ENCODE measurements at regions not wholly inside any gene's neighbourhood (a gene's known extent, or its start where the extent isn't known, plus 50 kb on each side); places are given as distances from the start of the nearest gene placed in this dataset.

GRCh38 chr10:131646551-131647525 is 254.0 kb upstream of the PPP2R2D start:
- DNase-seq (ENCODE audit: low read depth in 2 of 2, low spot score in 1 of 2): no peak

DNA sequence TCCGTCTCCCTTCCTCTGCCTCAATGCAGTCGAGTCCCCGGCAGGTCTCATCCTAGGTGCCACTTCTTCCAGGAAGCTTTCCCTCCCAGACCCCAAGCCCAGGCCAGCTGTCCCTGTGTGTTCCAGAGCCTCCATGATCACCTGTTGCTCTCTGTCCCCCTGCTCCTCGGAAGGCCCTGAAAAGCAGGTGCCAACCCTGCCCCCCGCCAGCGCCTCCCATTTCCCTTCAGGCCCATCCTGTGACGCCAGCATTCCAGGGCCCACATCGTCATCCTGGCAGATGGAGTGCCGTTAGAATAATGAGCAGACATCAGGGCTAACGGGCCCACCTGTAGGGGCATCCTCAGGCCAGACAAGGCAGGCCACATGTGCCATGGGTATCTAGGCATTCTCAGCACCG is 253.0 kb upstream of the PPP2R2D start:
- DNase-seq (ENCODE audit: low read depth in 2 of 2, low spot score in 1 of 2): no peak

DNA sequence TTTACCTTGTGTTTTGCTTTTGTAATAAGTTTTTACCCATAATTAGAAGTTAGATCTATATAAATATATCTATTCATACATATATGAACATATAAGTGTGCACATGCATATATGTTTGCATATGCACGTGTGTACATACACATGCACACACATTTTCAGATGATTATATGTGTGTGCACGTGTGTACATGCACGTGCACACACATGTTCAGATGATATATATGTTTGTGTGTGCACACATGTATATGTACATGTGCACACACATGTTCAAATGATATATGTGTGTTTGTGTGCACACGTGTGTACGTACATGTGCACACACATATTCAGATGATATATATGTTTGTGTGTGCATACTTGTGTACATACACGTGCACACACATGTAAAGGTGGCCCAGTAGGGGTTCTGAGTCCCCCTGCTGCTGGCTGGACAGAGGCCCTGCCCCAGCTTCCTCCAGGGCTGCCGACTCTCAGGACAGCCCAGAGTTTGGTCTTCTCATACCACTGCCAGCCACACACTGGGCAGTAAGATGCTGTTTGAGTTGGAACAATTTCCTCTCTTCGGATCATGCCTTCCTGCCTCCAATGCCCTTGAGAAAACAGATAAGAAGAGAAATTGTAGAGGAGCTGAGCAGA is 252.3 kb upstream of the PPP2R2D start:
- no peak for DNase-seq (ENCODE audit: low read depth in 2 of 2, low spot score in 1 of 2)

GRCh38 chr10:131649617-131650016 is 251.2 kb upstream of the PPP2R2D start:
- DNase-seq (ENCODE audit: low read depth in 2 of 2, low spot score in 1 of 2): no peak

- DNase-seq (ENCODE audit: low read depth in 2 of 2, low spot score in 1 of 2): no peak
Measured at GRCh38 chr10:131650169-131650705, 250.6 kb upstream of the PPP2R2D start.

DNA sequence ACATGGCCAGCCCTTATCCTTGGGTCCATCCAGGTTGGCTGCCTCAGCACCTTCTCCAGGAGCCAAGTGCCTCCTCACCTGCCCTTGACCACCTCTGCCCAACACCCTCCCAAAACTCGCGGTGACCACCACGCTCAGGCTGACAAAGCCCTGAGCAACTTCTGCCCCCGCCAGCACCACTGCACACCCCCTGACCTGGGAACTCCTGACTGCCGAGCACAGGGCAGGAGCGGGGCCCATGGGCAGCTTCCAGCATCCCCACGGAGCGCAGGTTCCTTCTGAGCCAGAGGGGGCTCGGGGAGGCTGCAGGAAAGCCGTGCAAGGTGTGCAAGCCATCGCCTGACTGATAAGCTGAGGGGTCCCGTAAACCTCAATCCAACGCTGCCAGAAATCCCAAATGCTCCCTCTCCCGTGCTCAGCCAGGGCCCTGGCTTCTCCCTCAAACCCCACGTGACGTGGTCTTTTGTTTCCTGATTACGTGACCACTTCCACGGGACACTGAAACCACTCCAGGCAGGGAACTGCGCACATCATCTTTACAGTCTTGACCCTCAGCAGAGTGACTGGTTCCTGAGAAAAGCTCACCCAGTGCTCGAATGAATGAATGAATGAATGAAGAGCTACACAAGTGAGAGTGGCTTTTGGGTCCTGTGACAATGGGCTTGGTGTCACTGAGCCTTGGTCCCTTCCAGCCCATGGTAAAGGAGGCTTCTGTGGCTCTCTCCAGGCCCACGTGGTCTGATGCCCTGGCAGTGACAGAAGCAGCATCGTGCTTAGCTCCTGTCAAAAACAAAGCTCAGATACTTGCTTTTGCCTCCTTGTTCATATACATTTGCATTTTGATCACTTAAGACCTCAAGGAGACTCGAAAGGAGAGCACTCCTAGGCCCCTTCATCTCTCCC is 249.8 kb upstream of the PPP2R2D start:
- DNase-seq (ENCODE audit: low read depth in 2 of 2, low spot score in 1 of 2): no peak

DNA sequence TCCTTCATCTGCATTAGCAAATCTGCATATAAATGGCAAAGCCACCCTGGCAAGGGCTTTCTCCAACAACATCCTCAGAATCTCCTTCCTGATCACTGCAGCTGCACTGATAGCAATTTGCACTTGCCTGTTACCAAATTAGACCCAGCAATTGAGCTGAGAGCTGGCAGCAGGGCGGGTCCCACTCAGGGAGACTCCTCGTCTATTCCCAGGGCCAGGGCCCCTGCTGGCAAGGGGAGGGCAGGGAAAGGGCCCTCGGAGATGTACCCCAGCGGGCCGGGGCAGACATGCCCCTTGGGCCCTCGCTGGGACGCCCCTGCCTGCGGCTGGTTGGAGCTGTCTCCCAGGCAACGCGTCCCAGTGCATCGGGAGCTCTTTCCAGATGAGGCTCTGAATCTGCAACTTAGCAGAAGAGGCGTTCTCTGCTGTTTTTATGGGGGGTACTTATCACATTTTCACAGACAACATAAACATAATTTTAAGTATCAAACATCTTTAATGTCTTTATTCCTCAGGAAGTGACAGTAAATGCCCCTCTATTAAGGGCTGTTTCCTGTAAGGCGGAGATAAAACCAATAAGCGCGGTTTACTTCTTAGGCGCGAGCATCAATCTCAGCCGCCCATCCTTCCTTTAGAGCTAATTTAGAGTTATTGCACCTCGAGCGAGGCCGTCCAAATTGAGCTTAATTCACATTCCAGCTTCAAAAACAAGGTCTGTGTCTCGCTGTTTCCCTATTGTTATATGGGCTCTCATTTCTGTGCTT is 249.0 kb upstream of the PPP2R2D start:
- DNase-seq (ENCODE audit: low read depth in 2 of 2, low spot score in 1 of 2): no peak

DNA sequence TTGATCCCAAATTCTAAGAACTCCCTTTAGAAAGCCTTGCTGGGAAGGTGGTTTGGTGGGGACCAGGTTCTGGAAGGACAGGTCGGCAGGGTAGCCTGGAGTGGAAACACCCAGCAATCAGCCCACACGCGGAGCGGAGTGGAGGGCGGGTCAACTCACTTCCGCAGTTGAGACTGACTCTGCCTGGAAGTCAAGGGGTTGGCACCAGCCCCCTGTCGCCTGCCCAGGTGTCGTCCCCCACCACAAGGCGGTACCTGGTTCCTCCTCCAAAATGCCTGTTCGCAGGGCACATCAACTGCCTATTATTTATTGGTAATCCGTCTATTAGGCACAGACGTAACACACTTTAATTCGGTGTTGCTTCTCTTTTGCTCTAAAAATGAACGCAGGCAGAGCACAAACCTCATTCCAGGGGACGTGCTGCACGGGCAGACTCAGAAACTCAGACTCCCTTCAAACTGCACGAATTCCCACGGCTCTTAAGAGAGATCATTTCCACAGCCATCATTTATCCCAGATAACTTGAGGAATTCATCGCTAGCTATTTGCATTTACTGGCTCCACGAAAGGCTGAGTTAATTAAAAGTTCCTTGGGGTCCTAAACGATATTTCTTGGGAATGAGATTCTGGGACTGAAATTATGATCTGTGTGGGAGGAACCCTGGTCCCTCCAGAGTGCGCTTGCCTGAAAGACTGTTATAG is 248.2 kb upstream of the PPP2R2D start:
- DNase-seq (ENCODE audit: low read depth in 2 of 2, low spot score in 1 of 2): no peak

DNA sequence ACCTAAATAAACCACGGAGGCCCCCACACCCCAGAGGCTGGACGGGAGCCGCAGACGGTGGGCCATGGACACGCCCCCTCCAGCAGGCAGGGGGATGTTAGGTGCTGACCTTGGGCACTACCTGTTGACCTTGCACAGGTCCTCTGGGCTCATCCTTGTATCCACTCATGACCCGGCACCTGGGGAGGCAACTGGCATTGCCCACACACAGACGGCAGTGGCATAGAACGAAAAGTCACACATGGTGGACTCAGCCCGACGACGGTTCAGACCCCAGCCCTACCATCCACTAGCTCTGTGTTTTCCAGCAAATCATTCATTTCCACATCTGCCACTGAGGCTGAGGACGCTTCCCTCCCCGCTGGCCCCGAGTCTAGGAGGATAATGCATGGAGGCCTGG is 247.7 kb upstream of the PPP2R2D start:
- DNase-seq (ENCODE audit: low read depth in 2 of 2, low spot score in 1 of 2): no peak

DNA sequence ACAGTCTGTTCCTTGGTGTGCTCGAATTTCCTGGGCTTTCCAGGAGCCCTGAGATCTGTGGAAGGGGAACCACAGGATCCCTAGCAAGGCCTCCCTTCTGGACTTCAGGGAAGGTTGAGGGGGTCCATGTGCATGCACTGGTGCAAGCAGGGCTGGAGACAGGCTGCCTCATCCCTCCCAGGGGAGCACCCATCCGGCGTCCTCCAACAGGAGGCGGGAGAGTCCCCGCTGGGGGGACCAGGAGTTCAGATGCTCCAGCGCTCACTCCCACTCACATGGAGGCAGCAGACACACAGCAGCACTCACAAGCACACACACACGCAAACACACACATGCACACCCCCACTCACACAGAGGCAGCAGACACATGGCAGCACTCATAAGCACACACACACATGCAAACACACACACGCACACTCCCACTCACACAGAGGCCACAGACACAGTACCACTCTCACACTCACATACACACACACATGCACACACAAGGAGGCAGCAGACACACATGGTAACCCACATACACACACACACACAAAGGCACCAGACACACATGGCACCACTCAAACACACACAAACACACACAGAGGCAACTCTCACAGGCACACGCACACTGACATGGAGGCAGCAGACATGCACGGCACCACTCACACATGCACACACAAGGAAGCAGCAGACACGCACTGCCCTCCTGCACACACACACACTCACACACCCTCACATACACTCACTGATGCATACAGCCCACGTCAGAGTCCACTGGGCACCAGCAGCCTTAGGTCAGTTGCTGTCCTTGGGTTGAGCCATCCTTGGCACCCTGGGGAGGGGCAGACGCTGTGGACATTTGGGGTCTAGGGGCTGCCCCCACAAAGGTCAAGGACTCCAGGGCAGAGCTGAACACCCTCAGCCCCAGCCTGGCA is 247.0 kb upstream of the PPP2R2D start:
- DNase-seq (ENCODE audit: low read depth in 2 of 2, low spot score in 1 of 2): no peak

- no peak for DNase-seq (ENCODE audit: low read depth in 2 of 2, low spot score in 1 of 2)
Measured at GRCh38 chr10:131654471-131655087, 246.2 kb upstream of the PPP2R2D start.

DNA sequence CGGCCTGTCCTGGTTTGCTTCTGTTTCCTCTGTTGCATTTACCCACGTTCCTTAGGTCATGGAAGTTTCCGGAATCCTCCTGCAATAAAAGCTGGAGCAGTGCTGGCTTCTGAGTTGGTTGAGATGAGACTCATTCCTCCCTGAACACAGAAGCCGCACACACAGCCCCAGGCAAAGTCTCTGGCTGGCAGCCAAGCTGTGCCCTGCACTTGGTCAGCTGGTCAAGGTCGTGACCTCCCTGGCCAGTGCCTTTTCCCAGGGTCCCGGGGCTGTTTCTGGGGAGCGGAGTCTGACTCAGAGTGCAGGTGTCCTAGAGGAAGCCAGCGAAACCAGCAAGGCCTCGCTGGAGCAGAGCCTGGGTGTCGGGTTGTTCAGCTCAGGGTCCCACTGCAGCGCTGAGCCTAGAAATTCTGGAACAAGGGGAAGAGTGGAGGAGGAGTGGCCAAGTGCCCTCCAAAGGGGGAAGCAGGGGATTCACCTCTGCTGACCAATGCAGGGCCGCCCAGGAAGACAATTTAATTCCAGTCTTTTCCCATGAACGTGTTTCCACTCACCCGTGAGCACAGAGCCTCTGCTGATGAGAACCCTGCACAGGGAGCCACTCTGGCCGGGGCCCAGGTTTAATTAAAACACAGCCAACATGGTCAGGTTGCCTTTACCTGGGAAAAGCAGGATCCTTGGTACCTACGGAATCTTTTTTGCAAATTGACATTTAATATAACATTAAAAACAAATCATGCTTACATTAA is 245.5 kb upstream of the PPP2R2D start:
- DNase-seq (ENCODE audit: low read depth in 2 of 2, low spot score in 1 of 2): no peak

DNA sequence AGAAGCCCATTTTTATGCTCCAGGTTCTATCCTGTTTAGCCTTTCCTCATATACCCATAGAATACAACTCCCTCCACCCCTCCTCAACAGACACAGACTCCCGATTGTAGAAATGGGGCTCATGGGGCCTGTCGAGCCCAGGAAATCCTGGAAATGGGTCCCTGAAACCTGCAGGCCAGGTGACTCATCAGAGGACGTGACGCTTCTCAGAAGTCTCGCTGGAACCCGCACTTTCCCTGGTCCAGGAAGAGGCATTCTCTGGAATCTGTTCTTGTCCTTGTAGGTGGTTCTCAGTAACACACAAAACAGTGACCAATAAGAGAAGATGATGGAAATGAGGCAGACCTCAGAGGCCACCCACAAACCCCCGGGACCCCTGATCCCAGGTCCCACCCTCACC is 244.8 kb upstream of the PPP2R2D start:
- DNase-seq (ENCODE audit: low read depth in 2 of 2, low spot score in 1 of 2): no peak

GRCh38 chr10:131656431-131656841 is 244.4 kb upstream of the PPP2R2D start:
- no peak for DNase-seq (ENCODE audit: low read depth in 2 of 2, low spot score in 1 of 2)

- no peak for DNase-seq (ENCODE audit: low read depth in 2 of 2, low spot score in 1 of 2)
Measured at GRCh38 chr10:131657318-131657984, 243.4 kb upstream of the PPP2R2D start.

GRCh38 chr10:131657985-131658330 is 242.8 kb upstream of the PPP2R2D start:
- no peak for DNase-seq (ENCODE audit: low read depth in 2 of 2, low spot score in 1 of 2)

- no peak for DNase-seq (ENCODE audit: low read depth in 2 of 2, low spot score in 1 of 2)
Measured at GRCh38 chr10:131658476-131659110, 242.2 kb upstream of the PPP2R2D start.
